Activated CD8-positive, alpha-beta T cell treated with anti-CD3 and anti-CD28 coated beads for 36 hours (primary cell): ENCODE measurements at regions not wholly inside any gene's neighbourhood (a gene's known extent, or its start where the extent isn't known, plus 50 kb on each side); places are given as distances from the start of the nearest gene placed in this dataset.

ENCODE experiments used
- ATAC-seq: fragments of 200-7000 bp; cut with Tn5 transposase; one replicate; pipeline ENCODE4 v1.10.0; 2021; ENCODE audit warnings: mild to moderate bottlenecking, moderate library complexity
- CTCF ChIA-PET: fragments of 350-600 bp; sonication (Branson Sonifier 250); formaldehyde crosslinking; loops from one replicate; lab custom pipeline; 2021; ENCODE audit warnings: antibody characterized with exemption; lab: Charles Lee
- POLR2A ChIA-PET: fragments of 350-600 bp; sonication (Branson Sonifier 250); formaldehyde crosslinking; loops from one replicate; lab custom pipeline; 2021; ENCODE audit warnings: antibody characterized with exemption; lab: Charles Lee
- DNase-seq: peaks from one replicate; pipeline ENCODE4 v3.0.0-alpha.2; 2020
- H3K27ac Mint-ChIP-seq: one replicate; pipeline ENCODE4 v1.8.0; 2021; ENCODE audit warnings: mild to moderate bottlenecking, mixed read lengths
- H3K27me3 Mint-ChIP-seq: one replicate; pipeline ENCODE4 v1.8.0; 2021; ENCODE audit warnings: mixed read lengths
- H3K36me3 Mint-ChIP-seq: one replicate; pipeline ENCODE4 v1.8.0; 2021; ENCODE audit warnings: low read depth, mixed read lengths
- H3K4me1 Mint-ChIP-seq: one replicate; pipeline ENCODE4 v1.8.0; 2021; ENCODE audit warnings: low read depth, mixed read lengths
- H3K4me3 Mint-ChIP-seq: one replicate; pipeline ENCODE4 v1.8.0; 2021; ENCODE audit warnings: mild to moderate bottlenecking, moderate library complexity, mixed read lengths
- H3K9me3 Mint-ChIP-seq: one replicate; pipeline ENCODE4 v1.8.0; 2021; ENCODE audit warnings: mixed read lengths
- CTCF ChIP-seq: fragments of 200-600 bp; IDR thresholded peaks from one replicate; pipeline ENCODE4 v1.8.0; 2022; ENCODE audit warnings: antibody characterized with exemption, mild to moderate bottlenecking
- intact Hi-C: fragments of 100-400 bp; cut with micrococcal nuclease; formaldehyde crosslinking; loops from one replicate; pipeline ENCODE4 v1.10.0; 2022

- ATAC-seq (no peak), DNase-seq (no peak)
- no peak overlapping the region for H3K27ac Mint-ChIP-seq
- ChIA-PET POLR2A (no interaction called here), CTCF (no interaction called here)
- no peaks in the 10 kb centered on the region for H3K36me3 Mint-ChIP-seq
- no peaks in the 10 kb centered on the region for H3K27me3 Mint-ChIP-seq
- no peaks in the 10 kb centered on the region for H3K4me1 Mint-ChIP-seq
- intact Hi-C loops, result no loop called here
- no peak for TF ChIP-seq CTCF
- peaks cover 5% of the 10 kb centered on the region for H3K9me3 Mint-ChIP-seq
- no peak overlapping the region for H3K4me3 Mint-ChIP-seq
Observed at GRCh38 chr6:23413327-23414050, 712.5 kb upstream of the NRSN1 start.

- DNase-seq (no peak), ATAC-seq (no peak)
- no peaks in the 10 kb centered on the region for H3K4me1 Mint-ChIP-seq
- TF ChIP-seq CTCF, result no peak
- H3K9me3 Mint-ChIP-seq, result peaks cover 5% of the 10 kb centered on the region
- no peaks in the 10 kb centered on the region for H3K27me3 Mint-ChIP-seq
- no peak overlapping the region for H3K4me3 Mint-ChIP-seq
- no peaks in the 10 kb centered on the region for H3K36me3 Mint-ChIP-seq
- ChIA-PET POLR2A (no interaction called here), CTCF (no interaction called here)
- intact Hi-C loops, result no loop called here
- no peak overlapping the region for H3K27ac Mint-ChIP-seq
Observed at GRCh38 chr6:23414051-23414445, 712.0 kb upstream of the NRSN1 start.

DNA sequence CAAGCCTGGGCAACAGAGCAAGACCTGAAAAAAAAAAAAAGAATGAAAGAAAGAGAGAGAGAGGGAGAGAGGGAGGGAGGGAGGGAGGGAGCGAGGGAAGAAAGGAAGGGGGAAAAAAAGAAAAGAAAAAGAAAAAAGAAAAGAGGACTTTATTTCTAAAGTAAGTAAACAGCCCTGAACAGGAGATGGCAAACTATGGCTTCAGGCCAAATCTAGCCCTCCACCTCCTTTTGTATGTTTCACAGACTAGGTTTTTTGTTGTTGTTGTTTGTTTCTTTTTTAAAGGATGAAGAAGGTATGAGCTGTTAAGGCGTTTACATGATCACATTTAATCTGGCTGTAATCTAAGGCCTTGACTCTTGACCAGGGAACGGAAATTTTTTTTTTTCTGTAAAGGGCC, 711.1 kb upstream of the NRSN1 start:
- no peaks in the 10 kb centered on the region for H3K36me3 Mint-ChIP-seq
- no peak for TF ChIP-seq CTCF
- CTCF ChIA-PET, result no interaction called here
- no peaks in the 10 kb centered on the region for H3K27me3 Mint-ChIP-seq
- no peak for ATAC-seq
- no peak for DNase-seq
- H3K4me1 Mint-ChIP-seq, result no peaks in the 10 kb centered on the region
- no peak overlapping the region for H3K4me3 Mint-ChIP-seq
- intact Hi-C loops, result no loop called here
- POLR2A ChIA-PET, result no interaction called here
- H3K27ac Mint-ChIP-seq, result no peak overlapping the region
- H3K9me3 Mint-ChIP-seq, result peaks cover 5% of the 10 kb centered on the region

DNA sequence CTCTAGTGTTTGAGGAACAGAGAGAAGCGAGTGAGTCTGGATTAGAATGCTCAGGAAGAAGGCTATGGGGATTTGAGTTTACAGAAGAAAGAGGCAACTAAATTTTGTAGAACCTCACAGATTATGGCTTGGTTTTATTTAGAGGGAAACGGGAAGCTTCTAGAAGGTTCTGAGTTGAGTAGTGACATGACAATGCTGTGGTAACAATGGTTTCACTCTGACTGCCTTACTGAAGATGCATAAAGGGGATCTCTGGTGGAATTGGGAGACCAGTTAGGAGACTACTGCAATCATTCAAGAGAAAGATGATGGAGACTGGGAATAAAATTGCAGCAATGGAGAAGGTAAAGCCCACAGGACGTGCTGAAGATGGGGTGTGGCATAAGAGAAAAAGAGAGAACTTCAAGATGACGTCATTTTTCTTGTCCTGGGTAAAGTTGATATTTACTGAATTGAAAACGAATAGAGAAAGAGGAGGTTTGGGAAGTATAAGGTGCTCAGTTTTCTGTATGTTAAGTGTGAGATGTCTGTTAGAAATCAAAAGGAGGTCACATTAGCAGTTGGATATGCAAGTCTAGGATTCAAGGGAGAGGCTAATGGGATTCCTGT, 710.1 kb upstream of the NRSN1 start:
- no peaks in the 10 kb centered on the region for H3K36me3 Mint-ChIP-seq
- no peaks in the 10 kb centered on the region for H3K27me3 Mint-ChIP-seq
- intact Hi-C loops, result no loop called here
- no peak for TF ChIP-seq CTCF
- no peak for ATAC-seq
- ChIA-PET CTCF (no interaction called here), POLR2A (no interaction called here)
- DNase-seq, result no peak
- H3K9me3 Mint-ChIP-seq, result no peaks in the 10 kb centered on the region
- no peak overlapping the region for H3K4me3 Mint-ChIP-seq
- no peak overlapping the region for H3K27ac Mint-ChIP-seq
- H3K4me1 Mint-ChIP-seq, result no peaks in the 10 kb centered on the region

DNA sequence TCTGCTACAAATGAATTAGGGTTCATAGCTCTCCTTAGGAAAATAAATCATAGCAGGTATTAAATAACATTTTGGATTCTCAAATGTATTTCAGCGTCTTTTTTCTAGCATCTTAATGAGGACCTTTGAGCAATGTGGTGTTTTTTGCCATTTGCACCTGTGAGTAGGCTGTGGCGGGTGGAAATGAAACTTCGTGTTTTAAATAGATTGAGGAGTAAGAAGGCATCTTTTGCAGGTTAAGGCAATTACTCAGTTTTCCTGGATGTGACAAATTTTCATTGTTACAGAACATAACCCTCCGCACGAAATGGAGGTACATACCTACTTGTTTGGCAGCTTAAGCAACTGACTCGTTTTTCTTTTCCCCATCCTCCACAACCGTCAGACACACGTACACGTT, 708.9 kb upstream of the NRSN1 start:
- CTCF ChIA-PET, result no interaction called here
- intact Hi-C loops, result no loop called here
- Mint-ChIP-seq H3K27ac (no peak overlapping the region), H3K27me3 (no peaks in the 10 kb centered on the region), H3K9me3 (no peaks in the 10 kb centered on the region), H3K4me3 (no peak overlapping the region), H3K4me1 (no peaks in the 10 kb centered on the region), H3K36me3 (no peaks in the 10 kb centered on the region)
- POLR2A ChIA-PET, result no interaction called here
- no peak for TF ChIP-seq CTCF
- DNase-seq, result no peak
- no peak for ATAC-seq
